MM.1S (cell line): ENCODE measurements at regions not wholly inside any gene's neighbourhood (a gene's known extent, or its start where the extent isn't known, plus 50 kb on each side); places are given as distances from the start of the nearest gene placed in this dataset.

ENCODE experiments used
- CTCF ChIP-seq: fragments of 300-600 bp; sonication (generic); IDR thresholded peaks from 2 replicates; pipeline ENCODE4 v1.5.1; 2016; ENCODE audit warnings: antibody characterized with exemption, low read length, mixed read lengths
- EZH2 ChIP-seq: fragments of 300-600 bp; sonication (generic); optimal IDR thresholded peaks from 2 replicates; pipeline ENCODE3; 2017; ENCODE audit warnings: low read depth, mild to moderate bottlenecking, antibody characterized with exemption, low read length, mixed read lengths

- no peak for TF ChIP-seq CTCF
- no peak for TF ChIP-seq EZH2
These were observed 553.2 kb downstream of the MAT2B start for GRCh38 chr5:164058621-164059020.
